GM23248 (cell line): ENCODE measurements at regions not wholly inside any gene's neighbourhood (a gene's known extent, or its start where the extent isn't known, plus 50 kb on each side); places are given as distances from the start of the nearest gene placed in this dataset.
"Not testable (repeated sequence)": the region's sequence is repeated elsewhere in the genome, so short reads cannot be mapped to it uniquely, and the experiment has no call there.

Experiments
- DNase-seq: peaks from one replicate; pipeline ENCODE4 v3.0.0-alpha.2; 2015
- H2AFZ ChIP-seq: fragments of 200-600 bp; sonication (generic); 2 replicates; pipeline ENCODE4 v1.6.1; 2016; ENCODE audit warnings: antibody characterized with exemption
- H3F3A ChIP-seq: fragments of 200-600 bp; sonication (generic); 2 replicates; pipeline ENCODE4 v1.6.1; 2016; ENCODE audit warnings: mild to moderate bottlenecking, antibody characterized with exemption, mixed run types; ENCODE audit not compliant: insufficient read depth
- H3K27ac ChIP-seq: fragments of 200-600 bp; sonication (generic); 2 replicates; pipeline ENCODE4 v1.5.1; 2016; ENCODE audit warnings: mild to moderate bottlenecking
- H3K27me3 ChIP-seq: fragments of 200-600 bp; sonication (generic); replicated peaks from 2 replicates; pipeline ENCODE4 v1.6.1; 2016; ENCODE audit warnings: mild to moderate bottlenecking; ENCODE audit not compliant: insufficient read depth
- H3K36me3 ChIP-seq: fragments of 200-600 bp; sonication (generic); 2 replicates; pipeline ENCODE4 v1.6.1; 2016; ENCODE audit warnings: low read depth, mild to moderate bottlenecking
- H3K4me1 ChIP-seq: fragments of 200-600 bp; sonication (generic); 2 replicates; pipeline ENCODE4 v1.6.1; 2016; ENCODE audit warnings: mild to moderate bottlenecking; ENCODE audit not compliant: insufficient read depth
- H3K4me2 ChIP-seq: fragments of 200-600 bp; sonication (generic); one replicate; pipeline ENCODE4 v1.6.1; 2016; ENCODE audit warnings: mild to moderate bottlenecking; ENCODE audit not compliant: unreplicated experiment
- H3K4me3 ChIP-seq: fragments of 200-600 bp; sonication (generic); 2 replicates; pipeline ENCODE4 v1.5.1; 2016; ENCODE audit warnings: mild to moderate bottlenecking
- H3K79me2 ChIP-seq: fragments of 200-600 bp; sonication (generic); 2 replicates; pipeline ENCODE4 v1.6.1; 2016; ENCODE audit warnings: mild to moderate bottlenecking; ENCODE audit not compliant: insufficient read depth
- H3K9ac ChIP-seq: fragments of 200-600 bp; sonication (generic); 2 replicates; pipeline ENCODE4 v1.6.1; 2016; ENCODE audit warnings: mild to moderate bottlenecking
- H3K9me2 ChIP-seq: fragments of 200-600 bp; sonication (generic); 2 replicates; pipeline ENCODE4 v1.6.1; 2016; ENCODE audit warnings: mixed run types, mild to moderate bottlenecking, moderate library complexity; ENCODE audit not compliant: insufficient read depth
- H3K9me3 ChIP-seq: fragments of 200-600 bp; sonication (generic); one replicate; pipeline ENCODE4 v1.6.1; 2017; ENCODE audit warnings: low read depth
- H4K20me1 ChIP-seq: fragments of 200-600 bp; sonication (generic); 2 replicates; pipeline ENCODE4 v1.6.0; 2016; ENCODE audit not compliant: insufficient read depth
- EZH2 ChIP-seq: fragments of 200-600 bp; sonication (generic); IDR thresholded peaks from 2 replicates; pipeline ENCODE4 v1.6.1; 2018; ENCODE audit warnings: antibody characterized with exemption, mild to moderate bottlenecking; ENCODE audit not compliant: insufficient read depth, poor library complexity, severe bottlenecking
- EZH2phosphoT487 ChIP-seq: fragments of 200-600 bp; sonication (generic); IDR thresholded peaks from 2 replicates; pipeline ENCODE4 v1.6.1; 2018; ENCODE audit warnings: antibody characterized with exemption, moderate library complexity, mild to moderate bottlenecking, low read depth; ENCODE audit not compliant: insufficient read depth
- WGBS, 2 experiments: methylation state at CpG; one replicate each; pipeline ENCODE4 v1.1.6; 2015 to 2017; ENCODE audit warnings: low lambda C conversion rate in 2 of 2, low coverage in 1 of 2; ENCODE audit errors: missing lambda C conversion rate in 2 of 2; 5-methylcytosine and 5-hydroxymethylcytosine counted together
- in situ Hi-C: fragments of 300-500 bp; cut with MboI; formaldehyde crosslinking; loops from 2 replicates; pipeline ENCODE4 v1.15.0; 2020

DNA sequence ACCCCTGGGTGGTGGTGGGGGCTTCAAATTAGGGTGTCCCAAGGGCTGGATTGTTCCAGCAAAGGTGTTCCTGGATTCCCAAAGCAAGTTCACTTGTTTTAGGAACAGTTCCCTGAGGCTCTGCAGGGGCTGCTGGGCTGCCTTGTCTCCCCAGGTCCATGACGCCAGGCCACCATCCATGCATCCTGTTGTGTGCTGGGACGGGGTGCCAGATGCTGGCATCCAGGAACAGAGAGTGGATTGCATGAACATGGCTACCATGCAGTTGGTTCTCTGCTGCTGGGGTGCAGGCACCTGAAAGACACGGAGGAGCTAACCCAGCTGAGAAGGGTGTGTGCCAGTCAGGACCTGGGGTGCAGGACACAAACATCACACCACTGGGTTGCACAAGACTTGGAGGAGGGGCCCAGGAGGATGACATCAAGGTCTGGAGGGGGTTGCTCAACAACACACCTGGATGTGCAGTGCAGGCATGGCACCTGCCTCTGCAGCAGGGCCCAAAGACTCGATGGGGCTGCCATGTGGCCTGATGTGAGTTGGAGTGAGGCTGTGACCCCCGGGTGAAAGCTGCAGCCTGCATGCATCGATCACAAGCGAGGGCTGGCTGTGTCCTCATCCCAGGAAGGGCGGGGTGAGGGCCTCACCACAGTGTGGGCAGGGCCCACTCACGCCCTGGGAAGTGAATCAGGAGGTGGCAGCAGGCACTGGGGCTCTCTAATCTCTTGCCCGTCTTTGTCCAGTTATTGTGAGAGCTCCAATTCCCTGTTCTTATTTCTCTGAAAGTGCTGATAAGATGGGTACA, 74.0 kb upstream of the CLDN5 start:
- no peaks in the 10 kb centered on the region for H3K79me2 ChIP-seq
- TF ChIP-seq EZH2phosphoT487 (no peak), EZH2 (no peak)
- H4K20me1 ChIP-seq, result no peaks in the 10 kb centered on the region
- no peak overlapping the region for H3K4me2 ChIP-seq
- no peaks in the 10 kb centered on the region for H3F3A ChIP-seq
- 28 to 32% methylated on average over 10 of the region's 10 CpGs for WGBS, 2 experiments
- peak; percentile 19 for DNase-seq
- H3K4me1 ChIP-seq, result no peaks in the 10 kb centered on the region
- in situ Hi-C loops, result no loop called here
- H3K4me3 ChIP-seq, result no peak overlapping the region
- H2AFZ ChIP-seq, result no peak overlapping the region
- H3K9me3 ChIP-seq, result no peaks in the 10 kb centered on the region
- H3K27me3 ChIP-seq, result peaks cover 29% of the 10 kb centered on the region
- no peak overlapping the region for H3K27ac ChIP-seq
- H3K9me2 ChIP-seq, result no peaks in the 10 kb centered on the region
- no peak overlapping the region for H3K9ac ChIP-seq
- H3K36me3 ChIP-seq, result no peaks in the 10 kb centered on the region

GRCh38 chr22:19599004-19599403, 74.8 kb upstream of the CLDN5 start:
- Histone ChIP-seq H3K4me1 (no peaks in the 10 kb centered on the region), H3K27me3 (peaks cover 25% of the 10 kb centered on the region), H3K9me2 (no peaks in the 10 kb centered on the region), H2AFZ (no peak overlapping the region), H3K9ac (no peak overlapping the region), H3K79me2 (no peaks in the 10 kb centered on the region), H3K36me3 (no peaks in the 10 kb centered on the region), H3F3A (no peaks in the 10 kb centered on the region), H4K20me1 (no peaks in the 10 kb centered on the region), H3K27ac (no peak overlapping the region), H3K9me3 (no peaks in the 10 kb centered on the region), H3K4me2 (no peak overlapping the region), H3K4me3 (no peak overlapping the region)
- TF ChIP-seq EZH2phosphoT487 (no peak), EZH2 (no peak)
- DNase-seq, result no peak
- in situ Hi-C loops, result no loop called here
- 47 to 59% methylated on average over 5 of the region's 5 CpGs for WGBS, 2 experiments

DNA sequence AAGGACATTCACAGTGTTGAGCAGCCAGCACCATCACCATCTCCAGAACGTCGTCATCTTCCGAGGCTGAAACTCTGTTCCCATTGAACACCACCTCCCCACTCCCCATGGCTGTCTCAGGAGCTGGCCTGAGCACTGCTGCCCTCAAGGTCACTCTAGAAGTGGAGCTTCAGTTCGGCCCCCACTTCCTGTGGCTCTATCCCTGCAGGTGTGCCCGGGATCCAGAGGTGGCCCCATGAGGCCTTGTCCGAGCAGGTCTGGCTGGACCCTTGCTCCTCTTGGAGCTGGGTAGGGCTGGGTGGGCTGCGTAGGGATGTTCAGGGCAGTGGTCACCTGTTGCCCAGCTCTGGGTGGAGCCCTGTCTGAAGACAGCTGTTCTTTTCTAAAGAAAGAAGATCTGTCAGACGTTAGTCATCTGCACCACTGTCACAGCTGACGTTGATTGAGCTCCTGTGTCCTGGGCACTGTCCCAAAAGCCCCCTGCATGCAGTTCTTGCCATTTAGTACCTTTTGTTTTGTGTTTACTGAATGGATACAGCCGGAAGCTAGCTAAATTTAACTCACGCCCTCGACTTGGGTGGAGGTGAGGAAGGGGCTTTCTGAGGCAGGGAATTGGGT, 75.5 kb upstream of the CLDN5 start:
- Histone ChIP-seq H3K36me3 (no peaks in the 10 kb centered on the region), H3K9ac (no peak overlapping the region), H3F3A (no peaks in the 10 kb centered on the region), H4K20me1 (no peaks in the 10 kb centered on the region), H3K4me3 (no peak overlapping the region), H3K27me3 (peaks cover 25% of the 10 kb centered on the region), H3K9me3 (no peaks in the 10 kb centered on the region), H3K9me2 (no peaks in the 10 kb centered on the region), H3K4me2 (no peak overlapping the region), H2AFZ (no peak overlapping the region), H3K27ac (no peak overlapping the region), H3K4me1 (no peaks in the 10 kb centered on the region), H3K79me2 (no peaks in the 10 kb centered on the region)
- WGBS, 2 experiments, result 54% methylated on average over 12 of the region's 12 CpGs
- TF ChIP-seq EZH2phosphoT487 (no peak), EZH2 (no peak)
- in situ Hi-C loops, result no loop called here
- no peak for DNase-seq

DNA sequence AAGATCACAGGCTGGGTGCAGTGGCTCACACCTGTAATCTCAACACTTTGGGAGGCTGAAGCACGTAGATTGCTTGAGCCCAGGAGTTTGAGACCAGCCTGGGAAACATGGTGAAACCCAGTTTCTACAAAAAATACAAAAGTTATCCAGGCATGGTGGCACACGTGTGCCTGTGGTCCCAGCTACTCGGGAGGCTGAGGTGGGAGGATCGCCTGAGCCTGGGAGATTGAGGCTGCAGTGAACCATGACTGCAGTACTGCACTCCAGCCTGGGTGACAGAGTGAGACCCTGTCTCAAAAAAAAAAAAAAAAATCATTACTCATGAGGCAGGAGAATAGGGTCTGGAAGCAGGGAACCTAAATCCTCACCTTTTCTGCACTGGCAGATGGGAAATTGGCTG, 79.1 kb upstream of the CLDN5 start:
- H3K4me1 ChIP-seq, H3K4me2 ChIP-seq, in situ Hi-C loops, H3K27ac ChIP-seq, H3K36me3 ChIP-seq, H3K9ac ChIP-seq, H3K79me2 ChIP-seq, H3F3A ChIP-seq, DNase-seq, H4K20me1 ChIP-seq, H2AFZ ChIP-seq, H3K4me3 ChIP-seq, H3K9me3 ChIP-seq, H3K9me2 ChIP-seq: not testable (repeated sequence)
- peaks cover 28% of the 10 kb centered on the region for H3K27me3 ChIP-seq
- 28 to 31% methylated on average over 4 of the region's 4 CpGs for WGBS, 2 experiments
